ENCODE measurements at regions not wholly inside any gene's neighbourhood (a gene's known extent, or its start where the extent isn't known, plus 50 kb on each side); places are given as distances from the start of the nearest gene placed in this dataset.

- no peak for DNase-seq (ENCODE audit: low spot score)
- TF ChIP-seq CTCF (IDR thresholded peaks at IDR 0.05; ENCODE audit: extremely low read depth, missing control alignments): no peak
Observed at GRCh38 chr2:18154259-18154658, 275.8 kb downstream of the KCNS3 start.

- TF ChIP-seq CTCF (IDR thresholded peaks at IDR 0.05; ENCODE audit: extremely low read depth, missing control alignments): no peak
- DNase-seq (ENCODE audit: low spot score): no peak
Observed at GRCh38 chr2:18153741-18154140, 275.3 kb downstream of the KCNS3 start.

GRCh38 chr2:18151237-18151636, 272.8 kb downstream of the KCNS3 start:
- TF ChIP-seq CTCF (IDR thresholded peaks at IDR 0.05; ENCODE audit: extremely low read depth, missing control alignments): no peak
- DNase-seq (ENCODE audit: low spot score): no peak

- peak; percentile 32 for DNase-seq (ENCODE audit: low spot score)
- peak; percentile 61 for TF ChIP-seq CTCF (IDR thresholded peaks at IDR 0.05; ENCODE audit: extremely low read depth, missing control alignments)
Observed at GRCh38 chr2:18149660-18150246, 271.3 kb downstream of the KCNS3 start.

- TF ChIP-seq CTCF (IDR thresholded peaks at IDR 0.05; ENCODE audit: extremely low read depth, missing control alignments): no peak
- DNase-seq (ENCODE audit: low spot score): no peak
Observed at GRCh38 chr2:18136881-18137475, 258.5 kb downstream of the KCNS3 start.

- no peak for TF ChIP-seq CTCF (IDR thresholded peaks at IDR 0.05; ENCODE audit: extremely low read depth, missing control alignments)
- no peak for DNase-seq (ENCODE audit: low spot score)
Observed at GRCh38 chr2:18133310-18133709, 254.8 kb downstream of the KCNS3 start.

GRCh38 chr2:18132697-18133096, 254.2 kb downstream of the KCNS3 start:
- TF ChIP-seq CTCF (IDR thresholded peaks at IDR 0.05; ENCODE audit: extremely low read depth, missing control alignments): no peak
- DNase-seq (ENCODE audit: low spot score): no peak

Data from GM20000 (cell line).